GOT3 (cell line): ENCODE measurements at regions not wholly inside any gene's neighbourhood (a gene's known extent, or its start where the extent isn't known, plus 50 kb on each side); places are given as distances from the start of the nearest gene placed in this dataset.
"Not testable (repeated sequence)": the region's sequence is repeated elsewhere in the genome, so short reads cannot be mapped to it uniquely, and the experiment has no call there.

Experiments
- DNase-seq: peaks from one replicate; lab custom pipeline; 2025; ENCODE audit warnings: mixed read lengths; lab: John Stamatoyannopoulos, UW

DNA sequence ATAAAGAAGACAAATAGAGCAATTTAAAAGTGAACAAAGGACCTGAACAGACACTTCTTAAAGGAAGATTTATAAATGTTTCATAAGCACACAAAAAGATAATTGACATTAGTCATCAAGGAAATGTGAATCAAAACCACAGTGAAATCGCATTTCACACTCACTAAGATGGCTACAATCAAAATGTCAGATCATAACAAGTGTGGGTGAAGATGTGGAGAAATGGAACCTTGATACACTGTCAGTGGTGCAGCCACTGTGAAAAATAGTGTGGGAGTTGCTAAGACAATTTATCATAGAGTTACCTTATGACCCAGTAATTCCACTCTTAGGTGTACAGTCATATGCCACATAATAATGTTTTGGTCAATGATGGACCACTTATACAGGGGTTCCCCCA lies 54.5 kb upstream of the HTR4 start:
- DNase-seq, result no peak

DNA sequence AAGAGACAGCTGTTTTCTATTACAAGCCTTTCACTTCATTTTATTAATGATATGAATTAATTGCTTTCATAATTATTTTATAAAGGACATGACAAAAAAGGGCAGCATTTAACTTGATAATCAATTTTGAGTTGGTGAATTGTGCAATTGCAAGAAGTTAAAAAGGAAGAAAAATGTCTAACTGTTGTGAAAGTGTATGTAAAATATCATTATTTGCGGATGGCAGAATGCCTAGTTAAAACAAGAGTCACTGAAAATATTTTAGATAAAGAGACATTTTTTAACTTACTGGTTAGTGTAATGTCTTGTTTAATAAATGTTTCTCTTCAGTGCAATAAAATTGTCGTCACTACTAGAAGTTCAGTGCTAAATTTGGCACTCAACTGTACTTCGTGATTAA lies 57.6 kb upstream of the HTR4 start:
- no peak for DNase-seq

DNA sequence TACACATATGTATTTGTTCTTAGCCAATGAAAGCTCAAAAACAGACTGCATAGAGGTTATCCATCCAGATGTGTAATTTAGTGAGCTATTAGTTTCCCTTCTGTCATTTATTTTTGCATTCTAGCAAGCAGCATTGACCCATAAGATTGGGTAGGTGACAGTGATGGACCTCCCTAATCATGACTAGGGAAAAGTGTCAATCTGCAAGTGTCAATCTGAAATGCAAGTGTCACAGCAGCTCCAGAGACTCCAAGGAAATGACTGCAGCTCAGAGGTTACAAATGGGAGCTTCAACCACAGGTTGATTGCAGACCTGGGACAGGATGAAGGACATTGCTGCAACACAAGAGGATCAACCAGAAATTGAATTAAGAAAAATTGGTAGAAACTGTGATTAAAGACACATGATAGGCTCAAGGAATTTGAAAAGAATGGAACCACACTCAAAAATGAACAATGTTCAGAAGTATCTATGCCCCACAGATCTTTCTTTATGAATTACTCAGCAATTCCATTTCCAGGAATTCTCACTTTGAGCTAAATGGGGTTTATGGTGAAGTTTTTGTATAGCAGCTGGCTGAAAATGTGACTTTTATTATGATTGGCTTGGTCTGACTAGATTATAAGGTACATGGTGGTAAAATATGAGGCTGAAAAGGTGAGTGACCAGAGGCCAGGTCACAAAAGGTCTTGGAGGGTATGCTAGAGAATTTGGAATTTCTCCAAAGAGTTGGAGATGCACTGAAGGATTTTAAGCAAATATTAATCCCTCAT lies 59.6 kb upstream of the HTR4 start:
- DNase-seq, result no peak

DNA sequence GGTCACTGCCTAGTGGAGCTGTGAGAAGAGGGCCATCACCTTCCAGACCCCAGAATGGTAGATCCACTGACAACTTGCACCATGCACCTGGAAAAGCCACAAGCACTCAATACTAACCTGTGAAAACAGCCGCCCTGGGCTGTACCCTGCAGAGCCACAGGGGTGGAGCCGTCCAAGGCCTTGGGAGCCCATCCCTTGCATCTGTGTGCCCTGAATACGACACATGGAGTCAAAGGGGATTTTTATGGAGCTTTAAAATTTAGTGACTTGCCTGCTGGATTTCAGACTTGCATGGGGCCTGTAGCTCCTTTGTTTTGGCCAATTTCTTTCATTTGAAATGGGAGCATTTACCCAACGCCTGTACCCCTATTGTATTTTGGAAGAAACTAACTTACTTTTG lies 62.4 kb upstream of the HTR4 start:
- no peak for DNase-seq

DNA sequence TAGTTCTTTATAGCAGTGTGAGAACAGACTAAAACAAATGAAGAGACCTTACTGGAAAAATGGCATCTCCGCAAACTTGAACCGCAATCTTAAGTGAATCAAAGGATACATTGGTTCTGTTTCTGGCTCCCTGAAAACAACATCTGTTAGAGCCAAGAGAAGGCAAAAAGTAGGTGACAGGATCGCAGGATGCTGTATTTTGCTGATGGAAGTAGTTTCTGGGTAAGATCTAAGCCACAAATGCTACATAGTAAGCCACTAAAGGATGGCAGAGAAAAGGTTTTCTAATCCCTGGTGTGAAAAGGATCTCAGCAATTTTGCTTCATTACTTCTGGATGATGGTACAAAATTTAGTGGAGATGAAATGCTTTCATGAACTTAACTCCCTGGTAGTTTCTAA lies 63.3 kb upstream of the HTR4 start:
- no peak for DNase-seq

DNA sequence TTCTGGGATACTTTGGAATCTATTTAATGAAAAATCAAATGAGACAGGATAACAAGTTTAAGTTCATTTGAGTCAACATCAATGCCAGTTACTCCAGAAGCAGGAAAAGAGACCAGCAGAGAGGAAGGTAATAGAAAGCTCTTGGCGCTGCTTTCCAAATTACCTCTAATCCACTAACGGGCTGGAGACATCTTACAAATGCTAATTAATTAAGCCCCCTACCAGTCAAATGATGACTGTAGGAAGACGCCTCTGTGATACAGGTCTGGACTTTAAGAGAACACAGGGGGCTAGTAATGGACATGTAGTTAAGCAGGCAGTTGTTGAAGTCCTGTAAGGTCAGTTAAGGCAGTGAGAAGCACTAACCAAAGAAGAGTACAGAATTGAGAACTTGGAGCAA lies 65.3 kb upstream of the HTR4 start:
- DNase-seq, result no peak

DNA sequence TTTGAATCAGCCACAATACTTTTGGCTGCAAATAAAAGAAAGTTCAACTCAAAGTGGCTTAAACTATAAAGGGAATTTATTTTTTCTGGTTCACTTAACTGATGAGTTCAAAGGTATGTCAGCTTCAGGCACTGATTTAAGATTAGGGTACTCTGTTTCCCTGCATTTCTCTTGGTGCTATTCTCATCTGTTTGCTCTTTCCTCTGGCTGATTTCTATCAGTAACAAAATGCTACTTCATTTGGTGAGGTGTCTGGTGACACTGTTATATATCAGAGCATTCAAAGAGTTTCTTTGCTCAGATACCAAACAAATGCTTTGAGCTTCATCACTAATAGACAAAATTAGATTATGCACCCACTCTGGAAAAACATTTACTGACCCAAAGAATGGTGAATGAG lies 65.9 kb upstream of the HTR4 start:
- DNase-seq, result no peak

DNA sequence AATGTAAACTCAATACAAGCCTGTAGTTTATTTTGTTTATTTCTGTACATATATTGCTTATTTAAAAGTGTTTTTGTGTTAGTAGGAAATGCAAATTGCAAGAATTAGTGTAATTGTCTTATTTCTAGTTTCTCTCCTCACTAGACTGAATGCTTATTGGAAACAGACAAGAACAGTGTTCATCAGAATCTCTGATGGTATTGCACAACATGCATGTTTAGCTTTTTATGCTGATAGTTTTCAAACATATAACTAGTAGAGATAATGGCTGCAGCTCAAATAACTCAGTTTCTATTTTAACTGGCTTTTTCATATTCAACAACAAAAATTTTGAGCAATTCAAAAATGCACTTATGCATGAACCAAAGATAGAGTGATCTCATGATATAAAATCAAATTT lies 68.8 kb upstream of the HTR4 start:
- no peak for DNase-seq

DNA sequence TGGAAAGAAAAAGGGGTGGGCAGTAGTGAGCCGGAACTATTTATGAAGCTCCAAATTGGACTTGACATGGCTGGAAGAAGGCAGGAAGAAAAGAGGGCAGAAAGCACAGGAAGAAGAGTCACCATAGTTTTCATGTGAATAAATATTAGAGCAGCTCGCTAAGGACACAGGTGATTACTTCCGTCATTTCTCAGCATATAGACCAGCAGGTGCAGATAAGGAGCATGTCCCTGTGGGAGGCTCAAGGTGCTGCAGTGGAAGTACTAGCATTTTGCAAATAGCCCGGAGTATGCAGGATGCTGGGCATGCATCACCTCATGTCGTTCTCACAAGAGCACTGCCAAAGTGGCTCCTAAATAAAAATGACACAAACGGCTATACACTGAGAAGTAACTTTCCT lies 71.3 kb upstream of the HTR4 start:
- no peak for DNase-seq

DNA sequence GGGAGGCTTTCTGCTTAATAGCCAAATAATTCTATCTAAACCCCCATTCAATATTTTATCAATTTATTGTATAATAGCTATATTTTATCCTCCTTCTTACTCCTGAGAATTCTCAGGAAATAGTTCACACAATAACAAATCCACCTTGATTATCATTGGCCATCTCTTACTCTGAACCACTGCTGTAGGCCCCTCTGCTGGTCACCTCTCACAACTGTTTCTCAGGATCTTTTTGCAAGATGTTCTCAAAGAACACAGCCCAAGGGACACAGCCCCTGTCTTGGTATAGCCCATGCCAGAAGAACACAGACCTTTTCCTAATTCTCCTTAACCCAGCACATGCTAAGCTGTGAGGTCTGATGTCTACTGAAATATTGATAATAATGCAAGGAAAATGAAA lies 74.9 kb upstream of the HTR4 start:
- no peak for DNase-seq

DNA sequence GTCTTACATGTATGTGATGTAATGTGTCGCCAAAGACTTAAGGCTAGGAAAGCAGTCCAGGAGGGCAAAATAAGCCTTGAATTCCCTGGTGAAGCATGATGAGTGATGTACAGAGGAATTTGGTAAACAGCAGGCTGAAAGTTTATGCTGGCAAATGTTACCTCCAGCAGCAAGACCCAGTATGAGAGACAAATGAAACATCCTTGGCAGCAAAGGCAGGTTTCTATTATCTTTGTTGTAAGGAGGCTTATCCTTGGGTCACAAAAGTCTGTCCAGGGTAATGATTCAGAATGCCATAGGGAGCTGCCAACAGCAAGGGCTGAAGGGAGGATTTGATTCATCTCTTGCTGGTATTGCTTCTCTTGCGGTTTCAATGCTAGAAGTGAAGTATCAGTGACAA lies 75.9 kb upstream of the HTR4 start:
- no peak for DNase-seq

DNA sequence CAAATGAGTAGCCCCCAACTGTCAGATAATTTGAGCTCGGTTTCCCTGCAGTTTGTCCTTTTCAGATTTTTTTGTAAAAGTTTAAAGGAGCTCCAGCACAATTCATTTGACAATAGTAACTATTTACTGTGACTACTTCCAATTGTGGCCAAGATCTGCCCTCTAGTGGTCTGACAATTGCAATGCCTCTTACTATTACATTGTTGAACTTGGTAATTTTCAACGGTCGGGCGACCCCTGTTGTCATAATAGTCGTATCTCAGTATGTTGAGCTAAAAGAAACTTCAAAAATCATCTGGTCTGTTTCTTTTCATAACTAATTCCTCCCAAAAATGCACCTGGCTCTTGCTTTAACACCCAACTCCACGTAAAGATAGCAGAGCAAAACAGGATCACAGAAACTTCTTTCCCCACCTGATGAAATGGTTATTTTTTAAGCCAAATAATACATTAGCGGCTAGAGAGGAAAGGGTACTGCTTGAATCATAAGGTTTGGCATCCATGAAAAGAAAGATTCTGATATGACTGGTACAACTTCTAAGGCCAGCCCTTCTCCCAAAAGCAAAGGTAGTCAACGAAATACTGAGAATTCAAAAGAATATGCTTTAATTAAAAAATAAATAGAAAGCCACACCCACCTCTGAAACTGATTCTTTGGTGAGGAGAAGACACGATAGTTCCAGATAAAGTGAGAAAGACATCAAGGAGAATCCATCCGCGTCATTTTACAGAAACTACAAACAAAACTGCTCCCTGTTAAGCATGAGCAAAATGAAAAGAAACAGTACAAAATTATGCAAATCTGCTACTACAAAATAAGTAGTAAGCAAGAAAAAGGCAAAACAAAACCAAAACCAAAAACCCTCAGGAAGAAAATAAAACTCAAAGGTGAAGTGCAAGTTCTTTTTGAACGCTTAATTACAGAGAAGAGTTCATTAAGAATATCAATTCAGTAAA lies 76.9 kb upstream of the HTR4 start:
- DNase-seq, result peak; percentile 29

DNA sequence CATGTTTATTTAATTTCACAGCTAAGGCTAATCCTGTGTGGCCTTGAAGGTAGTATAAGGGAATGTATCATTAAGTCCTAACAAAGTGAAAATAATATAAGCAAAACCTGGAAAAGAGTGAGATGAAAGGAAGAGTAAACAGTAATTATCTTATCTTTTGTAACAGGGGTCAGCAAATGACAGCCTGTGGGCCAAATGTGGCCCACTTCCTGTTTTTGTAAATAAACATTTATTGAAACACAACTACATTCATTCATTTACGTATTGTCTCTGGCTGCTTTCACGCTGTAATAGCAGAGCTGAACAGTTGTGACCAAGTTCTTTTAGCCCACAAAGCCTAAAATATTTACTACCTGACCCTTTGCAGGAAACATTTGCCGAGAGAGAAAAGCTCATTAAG lies 78.4 kb upstream of the HTR4 start:
- no peak for DNase-seq

DNA sequence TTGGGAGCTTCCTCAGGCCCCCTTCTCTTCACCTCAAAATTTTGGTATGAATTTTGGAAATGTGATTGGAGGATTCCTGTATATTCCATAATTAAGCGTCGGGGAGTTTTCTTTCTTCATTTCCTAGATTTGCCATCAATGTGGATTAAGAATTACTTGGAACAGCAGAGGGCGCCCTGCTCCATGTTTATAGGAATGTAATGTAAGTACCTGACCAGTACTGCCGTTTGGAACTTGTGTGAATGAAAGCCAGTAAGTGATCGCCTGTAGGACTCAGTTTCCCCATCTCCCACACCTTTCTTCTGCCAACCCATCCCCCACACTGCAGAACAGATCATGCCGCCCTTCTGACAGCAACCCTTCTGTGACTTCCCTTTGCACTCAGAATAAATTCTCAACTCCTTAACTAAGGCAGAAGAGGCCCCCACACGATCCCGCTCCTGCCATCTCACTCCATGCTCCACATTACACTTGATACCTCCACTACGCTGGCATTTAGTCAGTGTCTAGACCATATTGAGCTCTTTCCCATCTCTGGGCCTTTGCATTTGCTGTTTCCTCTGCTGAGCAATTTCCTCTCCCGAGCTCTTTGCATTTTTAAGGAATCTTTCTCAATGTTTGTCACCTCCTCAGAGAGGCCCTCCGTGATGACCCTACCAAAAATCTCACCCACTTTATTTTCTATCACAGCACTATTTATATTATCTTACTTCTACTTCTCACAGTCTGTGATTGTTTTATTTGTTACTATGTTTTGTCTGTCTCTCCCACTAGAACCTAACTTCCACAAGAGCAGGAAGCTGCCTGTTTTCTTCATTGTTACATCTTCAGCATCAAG lies 79.5 kb upstream of the HTR4 start:
- no peak for DNase-seq

DNA sequence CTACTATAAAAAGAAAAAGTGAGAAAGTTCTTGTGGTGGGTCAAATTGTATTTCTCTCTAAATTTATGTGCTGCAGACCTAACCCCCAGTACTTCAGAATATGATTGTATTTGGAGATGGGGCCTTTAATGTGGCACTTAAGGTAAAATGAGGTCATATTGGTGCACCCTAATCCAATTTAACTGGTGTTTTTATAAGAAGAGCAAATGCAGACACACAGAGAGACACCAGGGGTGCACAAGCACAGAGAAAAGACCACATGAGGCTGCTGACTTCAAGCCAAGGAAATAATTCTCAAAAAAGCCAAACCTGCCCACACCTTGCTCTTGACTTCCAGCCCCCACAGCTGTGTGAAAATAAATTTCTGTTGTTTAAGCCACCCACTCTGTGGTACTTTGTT lies 80.2 kb upstream of the HTR4 start:
- DNase-seq, result no peak

DNA sequence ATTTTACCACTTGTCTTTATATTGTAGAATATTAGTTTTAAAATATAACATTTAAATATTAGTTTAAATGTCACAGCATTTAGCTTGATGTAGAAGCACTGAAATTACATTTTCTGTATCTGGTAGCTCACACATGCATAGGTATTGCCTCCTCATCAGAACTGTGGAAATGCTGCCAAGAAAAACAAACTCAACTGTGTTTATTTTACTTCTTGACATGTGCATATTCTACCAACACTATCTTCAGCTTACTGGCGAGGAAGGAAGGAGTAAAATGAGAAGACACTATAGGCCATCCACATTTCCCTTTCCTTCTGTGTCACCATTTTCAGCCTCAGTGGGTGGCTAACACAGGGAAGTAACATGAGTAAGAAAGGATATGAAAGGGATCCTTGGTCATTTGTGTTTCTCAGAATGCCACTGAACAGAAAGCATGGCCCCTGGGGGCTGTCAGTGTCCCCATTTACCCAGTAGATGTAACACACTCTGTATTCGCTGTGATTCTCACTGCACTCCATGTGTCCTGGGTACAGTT lies 81.0 kb upstream of the HTR4 start:
- DNase-seq, result no peak

DNA sequence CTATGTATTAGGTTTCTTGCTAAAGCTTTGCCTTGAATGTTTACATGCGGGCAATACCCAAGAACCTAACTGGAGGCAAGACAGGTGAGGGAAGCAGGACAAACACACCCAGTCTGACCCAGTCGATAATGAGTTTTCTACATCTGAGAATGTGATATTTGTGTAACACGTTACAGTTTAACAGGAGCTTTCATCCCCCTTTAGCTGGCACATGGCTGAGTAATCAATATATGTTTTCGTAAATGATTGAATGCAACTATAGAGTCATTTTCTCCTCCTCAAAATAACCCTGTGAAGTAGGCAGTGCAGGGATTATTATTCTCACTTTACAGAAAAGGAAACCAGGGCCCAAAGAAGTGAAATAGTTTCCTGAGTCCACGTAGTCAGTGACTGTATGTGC lies 84.7 kb upstream of the HTR4 start:
- no peak for DNase-seq

DNA sequence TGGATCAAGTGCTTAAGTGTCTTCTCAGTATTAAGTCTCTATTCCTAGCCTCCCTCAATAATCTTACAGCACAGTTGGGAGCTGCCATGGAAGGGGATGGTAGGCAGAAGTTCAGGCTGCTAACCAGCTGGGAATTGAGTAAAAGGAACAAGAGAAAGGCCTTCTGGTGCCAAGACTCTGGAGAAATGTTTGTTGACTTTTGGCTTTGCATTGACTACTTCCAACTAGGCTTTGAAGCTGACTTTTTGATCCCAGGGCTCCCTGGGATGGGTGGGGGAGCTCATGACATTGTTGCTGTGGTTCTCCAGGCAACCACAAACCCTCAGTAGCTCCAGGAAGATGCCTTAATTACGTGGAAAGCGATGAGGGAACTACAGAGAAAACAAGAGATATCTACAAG lies 85.2 kb upstream of the HTR4 start:
- no peak for DNase-seq

DNA sequence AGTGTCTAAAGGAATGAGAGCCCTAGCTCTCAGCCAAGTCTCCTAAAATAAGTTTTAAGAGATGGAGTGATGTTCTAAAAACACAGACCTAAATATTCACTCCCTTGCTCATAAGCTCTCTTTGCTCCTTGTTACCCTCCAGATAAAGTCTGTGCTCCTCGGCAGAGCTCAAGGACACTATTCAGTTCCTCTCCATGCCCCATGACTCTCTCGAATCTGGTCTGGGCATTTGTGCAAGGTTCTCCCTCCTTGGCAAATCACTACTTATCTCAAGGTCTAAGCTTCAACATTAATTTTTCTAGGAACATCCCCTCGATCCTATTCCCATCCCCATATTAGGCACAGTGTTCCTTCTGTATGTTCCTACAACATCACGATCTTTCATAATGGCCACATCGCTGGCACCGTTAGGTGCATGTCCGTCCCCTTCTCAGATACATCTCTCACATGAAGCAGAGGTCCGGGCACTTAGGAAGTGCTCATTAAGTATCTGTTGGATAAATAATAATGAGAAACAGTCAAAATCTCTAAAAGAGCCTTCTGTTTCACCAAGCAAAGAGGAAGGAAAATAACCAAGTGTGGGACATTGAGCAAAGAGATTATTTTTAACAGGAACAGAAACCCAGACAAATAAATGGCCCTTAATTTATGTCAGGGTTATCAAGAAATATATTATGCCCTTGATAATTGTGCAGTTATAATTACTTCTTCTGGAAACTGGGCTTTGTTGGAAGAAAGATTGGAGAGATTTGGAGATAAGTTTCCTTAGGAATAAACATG lies 85.9 kb upstream of the HTR4 start:
- DNase-seq, result no peak

DNA sequence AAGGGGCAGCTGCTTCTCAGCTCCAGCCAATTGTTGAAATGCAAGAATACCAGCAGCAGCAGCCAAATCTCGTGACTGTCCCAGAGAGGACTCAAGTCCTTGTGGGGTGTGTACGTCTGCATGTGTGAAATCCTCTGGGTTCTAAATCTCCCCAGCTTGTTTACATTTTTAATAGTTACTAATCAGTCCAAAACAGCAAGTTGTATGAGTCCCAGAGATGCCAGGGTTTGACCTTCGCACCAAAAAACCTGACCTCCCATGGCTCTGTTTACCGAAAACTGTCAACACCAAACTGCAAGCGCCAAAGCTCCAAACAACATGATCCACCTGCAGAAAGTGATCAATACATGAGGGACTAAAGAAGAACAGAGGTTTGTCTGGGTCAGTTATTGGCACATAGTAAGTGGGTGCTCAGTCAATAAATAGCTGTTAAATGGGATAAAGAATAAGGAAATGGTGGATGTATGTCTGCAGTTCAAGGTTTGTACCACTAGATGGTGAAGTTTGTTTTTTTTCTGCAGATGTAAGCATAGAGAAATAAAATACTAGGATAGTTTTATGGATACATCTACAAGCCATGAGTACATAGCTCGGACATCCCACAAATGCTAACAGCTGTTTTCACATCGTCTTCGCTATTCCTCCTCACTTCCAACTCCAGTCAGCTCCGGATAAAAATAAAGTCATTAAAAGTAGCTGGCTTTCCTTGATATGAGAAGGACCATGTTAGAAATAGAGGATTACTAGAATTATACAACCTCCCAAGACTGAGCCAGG lies 85.3 kb upstream of the ADRB2 start:
- no peak for DNase-seq

DNA sequence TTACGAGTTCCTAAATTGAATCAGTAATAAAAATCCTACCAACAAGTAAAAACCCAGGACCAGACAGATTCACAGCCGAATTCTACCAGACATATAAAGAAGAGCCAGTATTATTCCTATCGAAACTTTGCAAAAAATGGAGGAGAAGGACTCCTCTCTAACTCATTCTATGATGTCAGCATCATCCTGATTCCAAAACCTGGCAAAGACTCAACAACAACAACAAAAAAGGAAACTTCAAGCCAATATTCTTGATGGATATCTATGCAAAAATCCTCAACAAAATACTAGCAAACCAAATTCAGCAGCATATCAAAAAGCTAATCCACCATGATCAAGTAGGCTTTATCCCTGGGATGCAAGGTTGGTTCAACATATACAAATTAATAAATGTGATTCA lies 84.6 kb upstream of the ADRB2 start:
- DNase-seq, result not testable (repeated sequence)
